ENCODE measurements at regions not wholly inside any gene's neighbourhood (a gene's known extent, or its start where the extent isn't known, plus 50 kb on each side); places are given as distances from the start of the nearest gene placed in this dataset.
"Not testable (repeated sequence)": the region's sequence is repeated elsewhere in the genome, so short reads cannot be mapped to it uniquely, and the experiment has no call there.

GRCh38 chr12:96103067-96103644, 67.8 kb upstream of the LTA4H start:
- H3K36me3 ChIP-seq: no peaks in the 10 kb centered on the region
- no peak for TF ChIP-seq Cebpa-rat (IDR thresholded peaks at IDR 0.05)
- no peaks in the 10 kb centered on the region for H4K20me1 ChIP-seq
- H3K27ac ChIP-seq: peak overlapping the region in 9 of 11 experiments; percentile 21 to 75 (median 59); a peak in 19 of 22 replicates
- H3K4me1 ChIP-seq: peaks cover 30 to 91% (median 83%) of the 10 kb centered on the region in 10 experiments
- H3K9me3 ChIP-seq (replicated peaks in 1 of 11): peaks cover 0 to 14% (median 0%) of the 10 kb centered on the region in 11 experiments; a peak in 6 of 22 replicates
- H3K4me3 ChIP-seq: peak overlapping the region in 1 of 10 experiments; percentile 5; a peak in 1 of 20 replicates
- H3K27me3 ChIP-seq: no peaks in the 10 kb centered on the region
- H3K4me2 ChIP-seq: peak overlapping the region; percentile 59 to 84 (median 76)
- H3K9ac ChIP-seq: peak overlapping the region in 8 of 11 experiments; percentile 7 to 52 (median 27); a peak in 12 of 22 replicates

- peak overlapping the region in 7 of 11 experiments; percentile 7 to 35 (median 20); a peak in 9 of 22 replicates for H3K4me2 ChIP-seq
- no peaks in the 10 kb centered on the region for H4K20me1 ChIP-seq
- peaks cover 2 to 12% (median 6%) of the 10 kb centered on the region in 11 experiments; a peak in 19 of 22 replicates for H3K9me3 ChIP-seq (replicated peaks in 1 of 11)
- no peak overlapping the region for H3K9ac ChIP-seq
- TF ChIP-seq Cebpa-rat (IDR thresholded peaks at IDR 0.05): no peak
- no peak overlapping the region for H3K4me3 ChIP-seq
- H3K4me1 ChIP-seq: peaks cover 40 to 87% (median 80%) of the 10 kb centered on the region in 10 experiments
- peak overlapping the region in 7 of 11 experiments; percentile 6 to 55 (median 38); a peak in 10 of 22 replicates for H3K27ac ChIP-seq
- no peaks in the 10 kb centered on the region for H3K27me3 ChIP-seq
- H3K36me3 ChIP-seq: no peaks in the 10 kb centered on the region
Observed at GRCh38 chr12:96104566-96104965, 69.2 kb upstream of the LTA4H start.

DNA sequence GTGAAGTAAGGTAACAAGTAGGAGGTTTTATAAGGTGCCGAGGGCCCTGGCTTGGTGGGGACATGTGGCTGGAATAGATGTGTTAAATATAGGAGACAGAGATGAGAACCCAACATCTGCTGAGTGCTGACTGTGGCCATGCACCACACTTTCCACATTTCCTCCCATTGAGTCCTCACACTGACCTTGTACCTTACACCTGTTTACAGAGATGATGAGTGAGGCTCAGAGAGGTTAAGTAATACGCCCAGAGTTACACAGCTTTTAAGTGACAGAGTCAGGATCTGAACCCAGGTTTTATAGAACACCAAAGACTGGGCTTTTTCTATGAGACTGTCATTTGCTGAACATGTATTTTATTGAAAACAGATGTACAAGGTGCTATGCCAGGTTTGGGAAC, 70.8 kb upstream of the LTA4H start:
- Histone ChIP-seq H3K4me1 (peaks cover 30 to 75% (median 69%) of the 10 kb centered on the region in 10 experiments), H3K27ac (peak overlapping the region in 1 of 11 experiments; percentile 34; a peak in 2 of 22 replicates), H3K27me3 (no peaks in the 10 kb centered on the region), H3K36me3 (no peaks in the 10 kb centered on the region), H3K4me3 (no peak overlapping the region), H4K20me1 (no peaks in the 10 kb centered on the region), H3K4me2 (peak overlapping the region in 3 of 11 experiments; percentile 2 to 26 (median 2); a peak in 4 of 22 replicates), H3K9me3 (replicated peaks in 1 of 11) (peaks cover 0 to 21% (median 17%) of the 10 kb centered on the region in 11 experiments; a peak in 16 of 22 replicates), H3K9ac (no peak overlapping the region)
- no peak for TF ChIP-seq Cebpa-rat (IDR thresholded peaks at IDR 0.05)

DNA sequence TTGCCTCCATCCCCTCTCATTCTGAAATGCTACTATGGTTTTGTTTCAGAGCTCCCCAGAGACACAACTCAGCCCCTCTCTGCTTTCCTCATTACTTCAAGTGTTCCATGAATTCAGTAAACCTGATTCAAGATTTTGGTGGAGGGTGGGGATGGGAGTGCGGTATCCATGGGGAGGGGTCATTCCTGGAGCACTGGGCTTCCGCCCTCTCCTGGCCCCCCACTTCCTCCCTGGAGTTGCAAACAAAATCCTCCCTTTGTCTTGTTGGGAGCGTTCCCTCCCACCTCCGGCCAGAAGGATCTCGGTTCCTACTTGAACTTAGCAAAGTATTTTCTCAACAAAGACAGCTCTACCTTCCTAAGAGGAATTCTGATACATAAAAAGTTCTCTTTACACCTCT, 71.8 kb upstream of the LTA4H start:
- peaks cover 30 to 73% (median 68%) of the 10 kb centered on the region in 10 experiments for H3K4me1 ChIP-seq
- no peaks in the 10 kb centered on the region for H3K36me3 ChIP-seq
- H3K4me3 ChIP-seq: no peak overlapping the region
- no peaks in the 10 kb centered on the region for H3K27me3 ChIP-seq
- H3K9ac ChIP-seq: peak overlapping the region in 2 of 11 experiments; percentile 73 to 77; a peak in 2 of 22 replicates
- peak overlapping the region in 9 of 11 experiments; percentile 60 to 88 (median 84); a peak in 13 of 22 replicates for H3K27ac ChIP-seq
- peaks cover 0 to 21% (median 17%) of the 10 kb centered on the region in 11 experiments; a peak in 16 of 22 replicates for H3K9me3 ChIP-seq (replicated peaks in 1 of 11)
- H3K4me2 ChIP-seq: peak overlapping the region in 10 of 11 experiments; percentile 62 to 88 (median 75); a peak in 17 of 22 replicates
- TF ChIP-seq Cebpa-rat (IDR thresholded peaks at IDR 0.05): no peak
- no peaks in the 10 kb centered on the region for H4K20me1 ChIP-seq

GRCh38 chr12:96108321-96108720, 72.9 kb upstream of the LTA4H start:
- no peak for TF ChIP-seq Cebpa-rat (IDR thresholded peaks at IDR 0.05)
- no peaks in the 10 kb centered on the region for H3K27me3 ChIP-seq
- H3K4me2 ChIP-seq: peak overlapping the region; percentile 59 to 88 (median 72)
- H3K27ac ChIP-seq: peak overlapping the region; percentile 44 to 88 (median 84); a peak in 21 of 22 replicates
- H3K36me3 ChIP-seq: no peaks in the 10 kb centered on the region
- peak overlapping the region; percentile 53 to 77 (median 69); a peak in 20 of 22 replicates for H3K9ac ChIP-seq
- H3K4me1 ChIP-seq: peaks cover 20 to 69% (median 62%) of the 10 kb centered on the region in 10 experiments
- peak overlapping the region in 3 of 10 experiments; percentile 14 to 33 (median 31); a peak in 6 of 20 replicates for H3K4me3 ChIP-seq
- peaks cover 0 to 21% (median 17%) of the 10 kb centered on the region in 11 experiments; a peak in 16 of 22 replicates for H3K9me3 ChIP-seq (replicated peaks in 1 of 11)
- no peaks in the 10 kb centered on the region for H4K20me1 ChIP-seq

- peak overlapping the region in 10 of 11 experiments; percentile 60 to 88 (median 84); a peak in 19 of 22 replicates for H3K27ac ChIP-seq
- H4K20me1 ChIP-seq: not testable (repeated sequence)
Observed at GRCh38 chr12:96108941-96109340, 73.6 kb upstream of the LTA4H start.

DNA sequence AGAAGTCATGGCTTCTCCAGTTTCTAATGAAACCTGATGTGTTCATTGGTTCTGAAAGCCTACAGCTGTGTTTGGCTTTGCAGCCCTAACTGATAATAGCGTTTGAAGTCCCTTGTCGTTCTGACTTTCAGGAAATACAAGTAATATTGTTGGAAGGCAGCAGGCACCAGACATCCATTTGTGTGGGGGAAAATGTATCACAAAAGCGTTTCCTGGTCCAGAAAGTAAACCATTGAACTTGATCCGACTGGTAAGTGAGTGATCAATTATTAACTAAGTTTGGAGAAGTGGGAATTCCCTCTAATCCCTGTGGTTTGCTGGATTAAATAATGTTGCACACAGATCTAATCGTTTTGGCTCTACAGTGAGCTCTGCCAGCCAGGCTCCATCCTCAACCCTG, 77.3 kb upstream of the LTA4H start:
- Histone ChIP-seq H3K27me3 (peaks cover 0 to 4% (median 0%) of the 10 kb centered on the region in 11 experiments; a peak in 1 of 22 replicates), H3K4me2 (peak overlapping the region in 4 of 11 experiments; percentile 1 to 8 (median 4); a peak in 5 of 22 replicates), H4K20me1 (no peaks in the 10 kb centered on the region), H3K36me3 (no peaks in the 10 kb centered on the region), H3K4me1 (peaks cover 13 to 44% (median 32%) of the 10 kb centered on the region in 10 experiments), H3K9ac (no peak overlapping the region), H3K4me3 (no peak overlapping the region), H3K9me3 (replicated peaks in 1 of 11) (peaks cover 0 to 21% (median 17%) of the 10 kb centered on the region in 11 experiments; a peak in 16 of 22 replicates), H3K27ac (no peak overlapping the region)
- TF ChIP-seq Cebpa-rat (IDR thresholded peaks at IDR 0.05): no peak

More at GRCh38 chr12:96108941-96109340, 73.6 kb upstream of the LTA4H start:
- not testable (repeated sequence) for H3K36me3 ChIP-seq, H3K27me3 ChIP-seq, H3K4me3 ChIP-seq
- Histone ChIP-seq H3K9me3 (replicated peaks in 1 of 11) (peaks cover 0 to 21% (median 17%) of the 10 kb centered on the region in 11 experiments; a peak in 16 of 22 replicates), H3K4me2 (peak overlapping the region; percentile 59 to 88 (median 72); a peak in 20 of 22 replicates), H3K9ac (peak overlapping the region in 8 of 11 experiments; percentile 58 to 77 (median 72); a peak in 14 of 22 replicates), H3K4me1 (peaks cover 17 to 65% (median 58%) of the 10 kb centered on the region in 10 experiments)

DNA sequence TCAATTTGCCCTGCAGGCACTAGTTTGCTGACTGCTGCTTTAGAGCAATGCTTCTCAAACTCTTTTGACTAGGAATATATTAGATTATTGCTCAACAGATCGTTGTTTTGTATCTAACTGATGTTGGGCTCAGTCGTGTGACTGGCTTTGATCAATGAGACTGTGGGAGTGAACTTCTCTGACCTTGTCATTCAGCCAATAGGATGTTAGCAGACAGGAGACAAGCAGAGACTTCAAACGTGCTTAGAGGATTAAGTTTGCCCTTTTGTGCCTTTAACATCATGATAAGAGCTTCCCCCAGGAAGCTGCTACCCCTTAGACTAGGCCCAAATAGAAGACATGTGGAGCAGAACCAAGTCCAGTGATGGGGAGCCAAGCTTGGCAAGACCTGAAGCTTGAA, 76.7 kb upstream of the ELK3 start:
- H3K27ac ChIP-seq: peak overlapping the region in 2 of 11 experiments; percentile 11 to 27; a peak in 2 of 22 replicates

More for the DNA sequence above, 76.7 kb upstream of the ELK3 start:
- peaks cover 0 to 14% (median 0%) of the 10 kb centered on the region in 11 experiments; a peak in 1 of 22 replicates for H3K27me3 ChIP-seq
- TF ChIP-seq Cebpa-rat (IDR thresholded peaks at IDR 0.05): no peak
- H3K36me3 ChIP-seq: no peaks in the 10 kb centered on the region
- H3K4me2 ChIP-seq: peak overlapping the region in 8 of 11 experiments; percentile 0 to 55 (median 18); a peak in 10 of 22 replicates
- H3K9ac ChIP-seq: no peak overlapping the region
- H4K20me1 ChIP-seq: peaks cover 0 to 3% (median 0%) of the 10 kb centered on the region in 11 experiments; a peak in 1 of 22 replicates
- peaks cover 21 to 42% (median 36%) of the 10 kb centered on the region in 10 experiments for H3K4me1 ChIP-seq
- peaks cover 0 to 4% (median 0%) of the 10 kb centered on the region in 11 experiments; a peak in 2 of 22 replicates for H3K9me3 ChIP-seq (replicated peaks in 1 of 11)
- no peak overlapping the region for H3K4me3 ChIP-seq
